ENCODE measurements at regions not wholly inside any gene's neighbourhood (a gene's known extent, or its start where the extent isn't known, plus 50 kb on each side); places are given as distances from the start of the nearest gene placed in this dataset.

GRCh38 chr6:4192173-4192572 lies 56.8 kb upstream of the ECI2 start:
- TF ChIP-seq CTCF (conservative IDR thresholded peaks at IDR 0.05; ENCODE audit: low read depth, low read length), result no peak
- TF ChIP-seq EZH2 (IDR thresholded peaks at IDR 0.05; ENCODE audit: low read length, unreplicated experiment), result no peak
- no peak for TF ChIP-seq EZH2phosphoT487 (IDR thresholded peaks at IDR 0.05; ENCODE audit: borderline replicate concordance, low read length)
